Activated CD4-positive, alpha-beta T cell treated with anti-CD3 and anti-CD28 coated beads for 4 hours (primary cell): ENCODE measurements at regions not wholly inside any gene's neighbourhood (a gene's known extent, or its start where the extent isn't known, plus 50 kb on each side); places are given as distances from the start of the nearest gene placed in this dataset.

Experiments
- DNase-seq, 2 donors: peaks; one replicate each; pipeline ENCODE4 v3.0.0-alpha.2; 2020

DNA sequence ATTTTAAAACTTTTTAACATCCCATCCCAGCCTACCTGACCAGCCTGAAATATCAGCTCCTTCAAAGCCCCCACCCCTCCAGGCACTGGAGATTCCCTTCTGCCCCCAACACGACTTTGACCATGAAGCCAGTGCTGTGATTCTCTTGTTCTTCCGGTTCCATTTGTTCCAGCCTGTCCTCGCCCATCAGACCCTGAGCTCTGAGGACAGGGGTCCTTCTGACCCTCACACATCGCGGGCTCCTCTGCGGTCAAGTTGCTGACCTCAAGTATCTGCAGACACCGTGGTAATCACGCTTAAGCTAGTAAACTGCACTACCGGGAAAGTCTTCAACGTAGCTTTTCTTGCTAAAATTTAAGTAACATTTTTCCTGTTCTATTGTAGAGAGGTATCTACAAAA lies 282.2 kb upstream of the SALL3 start:
- no peak for DNase-seq

DNA sequence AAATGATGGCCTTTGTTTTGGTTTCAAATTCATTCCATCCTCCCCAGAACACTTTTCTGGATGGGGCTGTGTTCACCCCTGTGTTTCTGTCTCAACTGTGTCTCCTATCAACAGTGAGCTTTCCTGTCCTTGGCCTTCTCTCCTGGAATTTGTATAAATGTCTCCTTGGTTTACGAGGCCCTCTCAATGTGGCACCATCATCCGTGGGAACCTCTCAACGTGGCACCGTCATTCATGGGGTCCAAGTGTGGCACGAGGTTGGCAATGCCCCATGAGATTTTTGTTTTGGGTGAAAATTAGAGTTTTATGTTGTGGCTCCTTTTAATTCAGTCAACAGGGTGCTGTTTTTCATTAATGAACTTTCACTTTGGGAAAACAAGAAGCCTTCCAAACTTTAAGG lies 280.7 kb upstream of the SALL3 start:
- no peak for DNase-seq

DNA sequence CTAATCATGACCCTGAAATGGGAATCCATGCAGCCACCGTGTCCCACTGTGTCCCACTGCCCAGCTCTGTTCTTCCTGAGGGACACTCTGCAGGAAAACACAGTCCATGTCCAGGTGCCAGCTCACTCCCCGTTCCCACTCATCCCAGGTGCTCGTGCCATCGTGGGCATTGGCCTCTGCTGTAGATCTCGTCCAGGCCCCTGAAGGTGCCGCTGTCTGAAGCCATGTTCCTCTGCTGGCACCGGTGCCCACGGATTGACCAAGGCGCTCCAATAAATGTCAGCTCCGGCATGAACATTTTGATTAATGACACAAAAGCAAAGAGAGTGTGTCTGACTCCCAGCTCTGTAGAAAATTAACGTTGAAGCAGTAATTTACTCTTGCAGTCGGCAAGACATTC lies 280.1 kb upstream of the SALL3 start:
- DNase-seq = no peak

DNA sequence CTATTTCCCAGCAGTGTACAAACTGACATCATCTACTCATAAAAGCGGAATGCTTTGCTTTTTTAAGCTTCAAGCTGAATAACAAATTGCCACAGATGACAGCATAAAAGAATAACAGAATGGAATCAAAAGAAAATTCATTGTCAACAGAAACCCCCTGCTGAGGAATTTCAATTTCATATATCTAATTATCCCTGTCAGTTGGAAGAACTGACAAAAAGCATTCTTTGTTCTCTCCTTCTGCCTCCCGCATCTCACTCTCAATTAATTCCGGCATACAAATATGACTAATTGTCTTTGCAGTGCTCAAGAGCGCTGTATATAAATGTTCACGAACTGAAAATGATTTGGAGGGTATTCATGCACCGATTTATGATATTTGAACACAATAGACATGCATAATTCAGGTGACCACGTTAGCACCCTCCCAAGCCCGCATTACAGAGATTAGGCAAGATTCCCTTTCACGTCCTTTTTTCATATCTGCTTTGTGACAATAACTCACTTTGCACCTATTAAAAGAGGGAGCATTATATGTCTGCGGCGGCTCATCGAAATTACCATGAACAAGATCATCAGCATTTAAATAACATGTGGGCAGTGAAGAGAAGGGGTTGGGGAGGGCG lies 277.7 kb upstream of the SALL3 start:
- no peak for DNase-seq

DNA sequence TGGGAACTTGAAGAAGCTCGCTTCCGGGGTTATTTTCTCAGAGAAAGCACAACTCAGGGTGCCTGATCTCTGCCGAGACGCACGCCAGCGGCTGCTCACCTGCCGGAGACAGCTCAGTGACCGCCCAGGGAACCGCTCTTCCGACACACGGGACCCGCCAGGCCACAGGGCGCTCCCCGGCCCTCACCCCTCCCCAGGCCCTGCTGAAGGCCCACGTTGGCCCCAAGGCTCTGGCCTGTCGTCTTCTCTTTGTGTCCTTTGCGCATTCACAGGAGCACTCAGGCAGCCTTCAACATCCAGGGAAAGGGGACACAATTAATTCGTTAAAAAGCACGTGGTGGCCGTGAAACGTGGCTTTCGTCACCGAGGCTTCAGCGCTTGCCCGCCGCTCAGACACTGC lies 276.3 kb upstream of the SALL3 start:
- DNase-seq = no peak

DNA sequence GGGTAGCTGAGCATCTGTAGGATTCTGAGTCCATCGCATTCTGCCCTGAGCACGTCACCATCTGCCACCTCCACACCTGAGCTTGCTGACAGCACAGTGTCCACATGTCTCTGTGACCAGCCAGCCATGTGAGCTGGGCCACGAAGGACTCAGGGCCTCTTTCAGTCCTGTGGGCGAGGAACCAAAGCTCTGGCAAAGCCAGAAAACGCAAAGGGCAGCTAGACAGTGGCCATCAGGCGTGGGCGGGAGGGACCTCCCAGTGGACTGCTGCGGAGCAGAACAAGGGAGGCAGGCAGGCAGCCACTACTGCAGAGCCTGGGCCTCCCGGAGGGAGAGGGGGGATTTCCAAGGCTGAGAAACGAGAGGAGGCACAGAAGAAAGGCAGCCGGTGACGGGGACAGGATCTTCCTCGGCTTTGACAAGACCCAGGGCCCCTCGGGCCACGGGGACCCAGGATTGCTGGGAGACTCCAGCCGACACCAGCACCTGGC lies 274.6 kb upstream of the SALL3 start:
- DNase-seq = no peak

DNA sequence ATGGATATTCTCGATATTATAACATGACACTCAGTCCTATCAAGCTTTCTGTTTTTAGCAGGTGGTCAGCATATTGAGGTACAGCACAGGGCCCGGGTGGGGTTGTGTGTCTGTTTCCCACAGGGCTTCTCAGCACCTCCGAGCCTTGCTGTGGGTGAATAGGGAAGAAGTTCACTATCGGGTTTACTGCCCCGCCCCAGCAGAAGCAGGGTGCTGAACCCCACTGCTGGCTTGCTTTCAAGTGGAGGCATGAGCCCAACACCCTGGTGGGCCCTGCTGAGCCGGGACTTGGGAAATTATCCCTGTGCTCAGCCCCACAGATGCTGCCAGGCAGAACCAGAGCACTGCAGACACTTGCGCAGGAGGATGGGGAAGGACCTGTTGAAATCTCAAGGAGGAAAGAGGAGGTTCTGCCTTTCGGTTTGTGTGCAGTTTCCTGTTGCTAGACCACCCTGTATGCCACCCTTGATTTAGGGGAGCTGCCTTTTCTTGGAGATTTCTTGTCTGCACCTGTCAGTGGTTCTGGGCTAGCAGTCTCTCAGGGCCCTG lies 270.3 kb upstream of the SALL3 start:
- no peak for DNase-seq

DNA sequence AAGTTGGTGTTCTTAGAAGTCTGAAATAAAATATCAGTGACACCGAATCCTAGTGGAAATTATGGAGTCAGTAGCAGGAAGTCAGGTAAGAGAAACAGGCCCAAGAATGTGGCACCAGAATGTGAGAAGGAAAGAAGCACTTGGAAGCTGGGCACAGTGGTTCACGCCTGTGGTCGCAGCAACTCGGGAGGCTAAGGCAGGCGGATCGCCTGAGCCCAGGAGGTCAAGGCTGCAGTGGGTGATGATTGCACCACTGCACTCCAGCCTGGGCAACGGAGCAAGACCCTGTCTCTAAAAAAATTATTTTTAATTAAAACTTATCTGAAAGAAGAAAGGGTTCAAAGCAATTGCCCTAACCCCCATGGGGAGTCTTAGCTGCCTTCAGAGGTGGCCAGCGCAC lies 268.3 kb upstream of the SALL3 start:
- no peak for DNase-seq

DNA sequence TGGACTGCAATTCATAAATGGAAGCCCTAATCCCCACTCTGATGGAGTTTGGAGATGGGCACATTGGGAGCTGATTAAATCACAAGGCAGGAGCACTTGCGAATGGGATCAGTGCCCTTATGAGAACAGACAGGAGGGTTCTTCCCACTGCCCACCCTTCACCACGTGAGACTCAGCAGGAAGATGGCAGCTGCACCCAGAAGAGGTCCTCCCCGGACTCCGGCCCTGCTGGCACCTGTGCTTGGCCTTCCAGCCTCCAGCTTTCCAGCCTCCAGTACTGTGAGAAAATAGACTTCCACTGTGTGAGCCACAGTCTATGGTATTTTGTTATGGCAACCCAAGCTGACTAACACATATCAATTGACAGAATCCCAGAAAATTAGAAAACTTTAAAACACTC lies 267.6 kb upstream of the SALL3 start:
- DNase-seq = no peak

DNA sequence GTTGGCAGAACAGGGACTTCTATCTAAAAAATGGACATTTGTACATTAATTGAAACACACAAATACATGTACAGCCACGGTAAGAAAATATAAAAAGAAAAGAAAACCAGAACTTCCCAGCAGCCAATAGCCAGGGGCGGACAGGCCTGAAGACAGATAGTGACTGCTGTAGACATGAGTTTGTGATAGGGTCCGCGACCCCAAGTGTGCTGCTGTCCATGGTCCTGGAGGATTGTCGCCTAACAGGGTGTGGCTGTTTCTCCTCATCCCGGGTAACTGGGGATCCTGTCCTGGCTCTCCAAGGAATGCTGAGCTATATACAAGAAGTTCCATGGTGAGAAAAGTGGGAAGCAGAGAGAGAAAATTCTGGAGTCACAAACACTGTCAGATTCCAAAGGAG lies 266.5 kb upstream of the SALL3 start:
- DNase-seq = no peak

DNA sequence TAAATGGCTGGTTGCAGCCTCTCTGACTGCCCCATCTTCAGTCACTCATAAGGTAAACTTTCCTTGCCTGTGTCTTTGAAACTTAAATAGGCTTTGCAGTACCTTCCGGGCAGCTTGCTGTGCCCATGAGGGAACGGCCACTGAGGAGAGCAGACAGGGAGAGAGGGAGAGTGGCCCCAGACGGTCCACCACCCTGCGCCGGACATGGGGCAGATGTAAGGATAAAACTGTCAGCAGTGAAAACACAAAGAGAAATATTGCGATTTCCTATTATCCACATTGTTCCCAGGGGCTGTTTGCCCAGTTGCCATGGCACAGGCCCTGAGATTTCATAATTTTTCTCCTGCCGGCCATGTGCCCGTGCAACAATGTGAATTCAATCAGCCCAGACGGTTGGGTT lies 265.9 kb upstream of the SALL3 start:
- no peak for DNase-seq

DNA sequence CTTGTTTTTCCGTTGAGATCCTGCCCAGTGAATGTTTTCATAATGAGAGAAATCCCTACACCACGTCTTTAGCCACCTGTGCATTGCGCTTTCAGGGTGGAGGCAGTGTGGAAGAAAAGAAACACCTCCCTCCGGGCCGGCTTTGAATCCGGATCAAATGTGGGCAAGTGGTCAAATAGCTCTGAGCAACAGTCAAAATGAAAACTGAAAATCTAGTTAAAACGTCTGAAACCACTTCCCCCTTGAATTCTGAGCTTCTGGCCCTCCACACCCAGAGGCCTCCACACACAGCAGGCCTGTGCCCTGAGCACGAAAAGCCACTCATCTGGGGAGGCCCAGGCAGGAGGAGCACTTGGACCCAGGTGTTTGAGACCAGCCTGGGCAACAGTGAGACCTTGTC lies 263.6 kb upstream of the SALL3 start:
- DNase-seq = no peak

DNA sequence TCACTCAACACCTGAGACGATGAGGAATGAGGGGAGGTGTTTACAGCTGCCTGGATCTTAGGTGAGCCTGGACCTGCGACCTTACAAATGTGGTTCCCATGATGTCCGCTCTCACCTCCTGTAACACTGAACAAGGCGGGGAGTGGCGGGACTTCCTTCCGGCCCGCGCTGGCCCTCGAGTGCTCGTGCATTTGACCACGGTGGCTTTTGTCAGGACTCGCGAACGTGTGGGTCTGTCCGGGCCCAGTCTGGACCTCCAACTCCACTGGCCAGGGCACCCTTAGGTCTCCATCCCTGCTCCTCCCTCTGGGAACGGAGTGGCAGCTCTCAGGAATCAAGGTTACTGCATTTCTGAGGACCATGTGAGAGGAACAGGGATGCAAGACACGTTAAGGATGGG lies 263.0 kb upstream of the SALL3 start:
- DNase-seq = no peak

DNA sequence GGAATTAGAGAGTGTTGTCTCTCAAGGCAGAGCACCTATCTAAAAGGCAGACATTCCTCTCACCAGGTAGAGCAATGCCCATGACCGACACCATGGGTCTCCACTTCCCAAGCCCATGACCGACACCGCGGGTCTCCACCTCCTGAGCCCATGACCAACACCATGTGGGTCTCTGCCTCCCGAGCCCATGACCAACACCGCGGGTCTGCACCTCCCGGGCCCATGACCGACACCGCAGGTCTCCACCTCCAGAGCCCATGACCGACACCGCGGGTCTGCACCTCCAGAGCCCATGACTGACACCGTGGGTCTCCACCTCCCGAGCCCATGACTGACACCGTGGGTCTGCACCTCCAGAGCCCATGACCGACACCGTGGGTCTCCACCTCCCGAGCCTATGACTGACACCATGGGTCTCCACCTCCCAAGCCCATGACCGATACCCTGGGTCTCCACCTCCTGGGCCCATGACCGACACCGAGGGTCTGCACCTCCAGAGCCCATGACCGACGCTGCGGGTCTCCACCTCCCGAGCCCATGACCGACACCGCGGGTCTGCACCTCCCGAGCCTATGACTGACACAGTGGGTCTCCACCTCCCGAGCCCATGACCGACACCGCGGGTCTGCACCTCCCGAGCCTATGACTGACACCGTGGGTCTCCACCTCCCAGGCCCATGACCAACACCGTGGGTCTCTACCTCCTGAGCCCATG lies 262.4 kb upstream of the SALL3 start:
- no peak for DNase-seq

DNA sequence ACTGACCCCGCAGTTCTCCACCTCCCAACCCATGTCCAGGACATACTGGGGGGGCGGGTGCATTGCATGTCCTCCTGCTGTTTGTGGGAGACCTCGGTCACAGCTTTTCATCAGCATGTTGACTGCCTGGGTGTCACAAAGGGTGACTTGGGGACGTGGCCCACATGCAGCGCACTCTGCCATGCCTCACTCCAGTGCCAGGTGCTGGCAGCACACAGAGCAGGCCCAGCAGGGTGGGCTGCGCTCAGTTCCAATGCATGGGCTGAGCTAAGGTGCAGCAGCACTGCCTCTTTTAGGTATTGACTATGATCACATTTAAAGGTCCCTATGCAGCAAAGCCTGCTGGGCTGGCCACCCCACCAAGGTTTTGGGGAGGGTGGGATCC lies 261.9 kb upstream of the SALL3 start:
- DNase-seq = no peak

DNA sequence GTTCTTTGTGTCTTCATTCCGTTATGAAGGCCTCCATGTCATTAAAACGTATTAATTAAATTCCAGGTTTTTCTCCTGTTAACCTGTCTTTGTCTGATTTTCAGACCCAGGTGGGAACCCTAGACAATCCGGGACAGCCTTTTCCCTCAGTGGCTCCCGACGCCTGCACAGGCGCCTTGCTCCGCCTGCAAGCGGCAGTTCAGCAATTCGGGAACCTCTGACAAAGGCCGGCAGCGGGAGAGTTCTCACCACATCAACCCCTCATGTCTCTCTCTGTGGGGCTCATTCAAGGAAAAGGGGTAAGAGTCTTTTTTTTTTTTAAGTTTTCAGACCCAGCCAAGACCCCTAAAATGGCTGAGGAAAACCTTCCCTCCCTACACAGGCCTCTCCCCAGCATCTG lies 259.8 kb upstream of the SALL3 start:
- DNase-seq = no peak

DNA sequence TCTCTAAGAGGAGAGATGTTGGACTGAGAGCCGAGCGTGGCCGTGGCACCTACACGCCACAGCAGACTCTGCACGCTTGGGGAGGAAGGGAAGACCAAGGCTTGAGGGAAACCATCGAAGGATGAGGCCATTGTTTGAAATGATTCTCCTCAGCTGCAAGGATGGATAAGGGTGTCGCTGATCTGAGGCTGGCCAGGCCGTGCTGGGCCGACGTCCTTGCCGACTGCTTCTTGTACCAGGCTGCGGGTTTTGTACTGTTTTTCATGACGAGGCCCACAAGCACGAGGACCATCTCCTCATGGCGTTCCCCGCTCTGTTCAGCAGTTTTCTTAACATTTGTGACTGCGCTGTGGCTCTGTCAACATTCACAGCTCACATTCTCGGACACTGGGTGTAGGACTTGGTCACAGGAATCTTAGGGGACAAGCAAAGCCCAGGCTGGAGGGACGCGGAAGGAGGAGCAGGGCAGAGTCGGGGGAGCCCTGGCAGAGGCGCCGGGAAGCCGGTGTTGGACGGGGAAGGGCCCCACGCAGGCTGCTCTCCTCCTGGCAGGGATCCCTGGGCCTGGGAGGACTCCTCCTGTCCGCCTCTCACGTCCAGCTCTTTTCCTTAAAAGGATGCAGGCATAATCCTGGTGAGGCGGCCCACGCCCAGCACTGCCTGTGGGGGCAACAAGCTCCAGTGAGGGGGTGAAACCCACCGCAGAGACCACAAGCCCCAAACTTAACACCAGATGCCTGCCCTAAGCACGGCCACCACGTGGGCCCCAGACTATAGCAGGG lies 259.0 kb upstream of the SALL3 start:
- DNase-seq = no peak

DNA sequence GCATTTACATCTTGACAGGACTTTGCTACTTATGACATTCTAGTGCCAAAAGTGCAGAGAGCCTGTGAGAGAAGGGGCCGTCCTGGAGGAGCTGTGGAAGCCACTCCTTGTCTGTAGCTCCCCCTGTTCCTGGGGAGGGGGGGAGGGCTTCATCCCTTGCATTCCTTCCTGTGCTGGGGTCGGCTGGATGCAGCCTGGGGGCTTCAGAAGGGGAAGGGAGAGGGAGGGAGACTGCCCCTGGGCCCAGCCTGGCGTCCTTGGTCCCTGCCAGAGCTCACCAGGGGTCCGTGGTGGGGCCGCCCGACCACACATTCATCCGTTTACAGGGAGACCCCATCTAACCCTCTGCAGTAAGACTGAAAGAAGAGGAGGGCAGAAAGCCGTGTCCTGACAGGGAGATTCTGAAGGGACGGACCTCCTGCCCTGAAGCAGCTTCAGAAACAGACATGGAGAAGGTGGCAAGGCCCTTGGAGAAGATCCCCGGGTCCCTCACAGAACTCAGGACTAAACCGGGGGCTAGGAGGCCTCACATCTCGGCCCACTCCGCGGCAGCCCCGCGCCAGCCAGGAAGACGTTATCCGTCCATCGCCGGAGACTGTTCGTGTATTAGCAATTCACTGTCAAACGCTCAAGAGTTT lies 258.3 kb upstream of the SALL3 start:
- DNase-seq = no peak

DNA sequence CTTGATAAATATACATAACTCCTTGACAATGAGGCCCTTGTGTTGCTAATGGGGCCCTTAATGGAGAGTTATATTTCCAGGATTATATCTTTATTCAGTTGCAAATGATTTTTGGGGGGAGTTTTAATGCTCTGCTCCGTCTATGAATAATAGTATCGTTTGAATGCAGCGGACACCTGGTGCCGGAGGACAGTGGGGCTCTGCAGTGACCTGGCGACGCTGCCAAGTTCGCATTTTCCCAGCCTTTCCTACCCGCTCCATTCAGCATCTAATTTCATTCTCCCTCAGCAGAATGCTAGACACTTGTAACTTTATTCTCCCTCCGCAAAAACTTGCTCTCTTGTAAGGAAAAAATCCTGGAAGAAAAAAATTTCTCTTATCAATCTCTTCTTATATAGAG lies 257.6 kb upstream of the SALL3 start:
- no peak for DNase-seq

DNA sequence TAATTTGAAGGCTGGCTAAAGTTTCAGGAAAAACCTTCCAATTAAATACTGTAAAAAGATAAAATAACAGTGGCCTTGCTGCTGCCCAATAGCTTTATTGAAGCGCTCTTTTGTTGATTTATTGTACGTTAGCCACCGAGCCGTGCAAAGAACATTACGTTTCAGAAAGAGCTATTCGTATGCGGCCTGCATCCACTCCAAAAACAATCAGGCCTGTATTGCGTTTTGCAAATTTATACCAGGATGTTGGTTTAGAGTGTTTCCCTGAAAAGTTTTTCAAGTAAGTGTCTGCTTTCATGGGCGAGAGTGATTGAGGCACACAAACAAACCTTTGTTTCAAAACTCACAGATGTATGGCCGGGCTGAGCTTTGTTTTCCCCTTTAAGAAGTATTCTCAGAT lies 257.2 kb upstream of the SALL3 start:
- no peak for DNase-seq

DNA sequence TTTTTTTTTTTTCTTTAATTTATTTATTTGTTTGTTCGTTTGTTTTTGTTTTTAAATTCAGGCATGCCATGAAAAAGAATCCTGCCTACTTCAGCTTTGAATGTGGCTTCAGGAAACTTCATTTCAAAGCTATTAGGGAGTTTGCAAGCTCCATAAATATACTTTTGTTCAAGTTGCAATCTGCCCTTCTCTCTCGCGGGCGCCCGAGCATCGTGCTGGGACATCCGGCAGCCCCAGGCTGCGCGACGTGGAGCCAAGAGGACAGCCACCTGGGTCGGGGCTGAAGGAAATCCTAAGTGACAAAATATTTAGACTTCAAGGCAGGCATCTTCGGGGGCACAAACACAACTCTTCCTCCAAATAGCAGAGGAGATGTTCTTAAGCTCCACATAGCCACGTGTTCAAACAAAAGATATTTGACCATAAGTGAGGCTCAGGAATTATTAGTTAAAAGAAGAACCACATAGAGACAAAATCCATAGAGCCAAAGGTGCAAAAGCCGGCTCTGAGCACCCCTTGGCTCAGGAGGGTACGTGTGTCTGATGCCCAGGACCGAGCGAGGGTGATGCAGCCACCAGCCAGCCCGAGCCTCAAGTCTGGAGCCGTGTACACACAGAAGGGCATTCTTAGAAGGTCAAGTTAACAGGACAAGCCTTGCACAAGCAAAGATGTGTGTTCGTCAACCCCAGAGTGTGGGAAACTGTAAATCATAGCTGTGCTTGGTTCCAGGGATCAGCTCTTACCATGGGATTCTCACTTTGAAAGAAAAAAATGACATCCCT lies 256.5 kb upstream of the SALL3 start:
- no peak for DNase-seq

DNA sequence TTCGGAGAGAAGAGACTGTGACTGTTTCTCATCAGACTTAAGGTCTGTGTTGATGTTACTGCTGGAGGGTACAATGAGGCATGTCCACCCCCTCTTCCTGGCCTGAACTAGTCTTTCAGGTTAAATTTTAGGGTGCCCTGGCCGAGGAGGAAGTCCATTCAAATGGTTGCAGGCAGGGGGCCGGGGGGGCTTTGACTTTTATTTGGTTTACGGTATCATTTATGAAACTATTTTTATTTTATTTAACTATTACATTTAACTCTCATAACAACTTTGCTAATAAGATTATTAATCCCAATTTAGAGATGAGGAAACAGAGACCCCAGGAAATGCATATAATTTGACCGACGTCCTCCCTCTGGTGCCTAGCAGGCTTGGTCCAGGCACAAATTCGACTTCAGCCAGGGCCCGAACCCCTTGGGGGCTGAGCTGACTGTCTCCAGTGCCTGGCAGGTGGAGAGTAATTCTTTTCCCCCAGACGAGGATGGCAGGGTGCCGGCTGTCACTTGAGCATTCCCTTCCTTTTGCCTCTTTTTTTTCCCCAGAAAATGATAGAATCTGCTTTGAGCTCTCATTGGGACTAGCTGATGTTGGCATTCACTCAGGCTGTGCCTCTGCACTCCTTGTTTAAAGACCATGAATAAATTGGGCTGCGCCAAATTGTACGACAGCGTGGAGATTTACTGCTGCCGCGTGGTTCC lies 255.3 kb upstream of the SALL3 start:
- DNase-seq = no peak
